GM21526 (cell line): ENCODE measurements at regions not wholly inside any gene's neighbourhood (a gene's known extent, or its start where the extent isn't known, plus 50 kb on each side); places are given as distances from the start of the nearest gene placed in this dataset.

Source experiments
- ATAC-seq: cut with Tn5 transposase; IDR thresholded peaks from one replicate; pipeline ENCODE4 v1.9.1; 2021; ENCODE audit warnings: moderate library complexity; ENCODE audit not compliant: unreplicated experiment, low FRiP score

DNA sequence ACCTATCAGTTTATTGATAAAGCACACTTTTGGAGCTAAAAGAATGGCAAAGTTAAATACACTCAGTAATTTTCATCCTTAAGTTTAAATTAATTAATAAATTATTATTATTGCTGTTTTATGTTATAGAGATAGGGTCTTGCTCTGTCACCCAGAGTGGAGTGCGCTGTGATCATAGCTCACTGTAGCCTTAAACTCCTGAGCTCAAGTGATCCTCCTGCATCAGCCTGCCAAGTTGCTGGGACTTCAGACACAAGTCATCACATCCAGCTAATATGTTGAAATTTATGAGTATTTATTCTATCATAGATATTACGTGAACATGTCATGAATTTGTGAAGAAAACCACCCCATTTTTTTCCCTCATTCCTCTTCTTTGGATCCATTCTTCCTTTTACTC lies 64.2 kb downstream of the GJA1 start:
- ATAC-seq = no peak

GRCh38 chr6:121503589-121503991 lies 68.1 kb downstream of the GJA1 start:
- no peak for ATAC-seq

- ATAC-seq = no peak
Measured at GRCh38 chr6:121504227-121504626, 68.8 kb downstream of the GJA1 start.

DNA sequence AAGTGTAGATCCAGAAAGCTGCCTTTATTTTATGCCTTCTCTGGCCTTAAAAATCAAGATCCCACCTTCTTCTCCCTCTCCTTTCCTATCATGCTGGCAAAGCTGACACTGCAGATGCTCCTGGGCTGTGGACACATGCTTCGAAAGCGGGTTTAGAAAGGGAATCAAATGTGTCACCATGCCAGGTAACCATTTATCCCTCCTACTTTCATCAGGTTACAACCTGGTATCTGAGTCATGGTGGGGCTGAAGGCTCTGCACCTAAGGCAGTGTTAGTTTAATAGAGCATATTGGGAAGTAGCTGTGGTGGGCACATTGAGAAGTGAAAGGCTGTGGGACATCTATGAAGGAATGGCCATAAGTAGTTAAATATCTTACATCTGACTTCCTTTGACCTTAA lies 69.8 kb downstream of the GJA1 start:
- ATAC-seq = no peak

GRCh38 chr6:121506761-121507754 lies 71.6 kb downstream of the GJA1 start:
- ATAC-seq = no peak

- ATAC-seq = no peak
Measured at GRCh38 chr6:121510568-121511177, 75.2 kb downstream of the GJA1 start.

DNA sequence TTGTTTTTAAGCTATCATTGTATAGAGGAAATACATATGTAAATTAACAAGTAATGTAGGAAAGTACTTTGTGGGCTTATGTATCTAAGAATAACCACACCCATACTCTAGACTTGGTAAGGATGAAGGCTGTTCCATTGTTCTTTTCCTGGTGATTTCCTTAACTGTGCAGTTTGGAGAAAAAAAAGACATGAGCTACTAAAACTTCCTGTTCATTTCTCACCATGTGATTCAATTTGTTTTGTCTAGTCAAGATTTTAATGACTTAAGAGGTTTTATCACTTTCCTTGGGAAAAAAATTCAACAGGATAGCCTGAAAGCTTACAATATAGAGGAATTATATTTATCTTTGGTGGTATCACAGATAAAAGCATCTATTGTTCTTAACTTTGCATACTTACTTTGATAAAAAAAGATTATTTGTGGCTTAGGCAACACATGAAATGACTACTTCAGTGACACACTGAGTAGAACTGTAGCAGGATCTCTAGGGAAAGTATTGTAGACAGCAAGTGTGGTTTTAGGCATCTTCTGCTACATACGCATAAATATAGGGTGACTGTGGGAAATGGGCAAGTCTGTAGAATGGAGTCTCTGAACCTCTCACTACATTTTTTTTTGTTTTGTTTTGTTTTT lies 80.3 kb downstream of the GJA1 start:
- ATAC-seq = no peak

GRCh38 chr6:121516331-121516730 lies 80.9 kb downstream of the GJA1 start:
- no peak for ATAC-seq

GRCh38 chr6:121520337-121521163 lies 85.1 kb downstream of the GJA1 start:
- no peak for ATAC-seq

GRCh38 chr6:121521164-121521555 lies 85.7 kb downstream of the GJA1 start:
- ATAC-seq = no peak

DNA sequence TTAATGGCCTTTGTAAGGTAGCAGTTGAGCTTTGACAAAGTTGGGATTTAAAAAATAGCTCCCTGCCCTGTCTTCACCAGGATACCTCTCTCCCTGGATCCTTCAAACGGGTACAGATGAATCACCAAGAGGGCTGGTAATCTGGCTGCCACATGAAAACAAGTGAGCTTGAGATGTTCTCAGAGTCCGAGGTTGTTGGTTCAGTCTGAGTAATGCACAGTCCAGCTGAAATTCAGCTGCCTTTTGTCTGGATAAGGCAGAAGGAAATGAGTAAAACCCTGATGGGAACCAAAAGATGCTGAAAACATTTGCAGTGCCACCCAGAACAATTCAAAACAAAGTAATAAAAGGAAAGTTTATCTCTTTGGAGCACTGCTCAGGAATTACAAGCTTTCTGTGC lies 86.8 kb downstream of the GJA1 start:
- ATAC-seq = no peak

DNA sequence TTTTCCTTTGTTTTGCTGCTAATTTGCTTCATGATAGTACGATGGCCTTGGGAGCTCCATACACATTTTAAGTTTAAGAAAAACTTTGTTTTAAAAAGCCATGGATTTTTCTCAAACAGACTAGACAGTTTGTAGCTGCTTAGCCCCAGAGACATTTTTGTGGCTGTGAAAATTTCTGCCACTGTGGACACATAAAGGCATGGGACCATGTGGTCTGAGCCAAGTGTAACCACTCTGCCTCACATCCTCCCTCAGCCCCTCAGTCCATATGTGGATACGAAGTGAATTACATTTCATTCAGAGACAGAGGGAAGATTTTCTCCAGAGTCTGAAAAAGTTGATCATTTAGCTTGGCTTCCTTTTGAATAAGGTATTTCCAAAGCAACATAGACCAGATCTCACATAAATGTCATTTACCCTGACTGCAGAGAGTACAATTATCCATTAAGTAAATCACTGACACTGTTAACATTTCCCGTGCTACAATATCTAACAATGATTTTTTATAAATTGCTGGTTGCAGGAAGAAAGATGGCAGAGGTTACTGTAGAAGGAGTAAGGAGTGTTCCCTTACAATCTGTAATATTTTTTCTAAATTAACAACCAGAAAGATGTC lies 87.4 kb downstream of the GJA1 start:
- ATAC-seq = no peak

GRCh38 chr6:121523628-121524027 lies 88.2 kb downstream of the GJA1 start:
- ATAC-seq = no peak

- no peak for ATAC-seq
Measured at GRCh38 chr6:121526282-121526681, 90.8 kb downstream of the GJA1 start.

DNA sequence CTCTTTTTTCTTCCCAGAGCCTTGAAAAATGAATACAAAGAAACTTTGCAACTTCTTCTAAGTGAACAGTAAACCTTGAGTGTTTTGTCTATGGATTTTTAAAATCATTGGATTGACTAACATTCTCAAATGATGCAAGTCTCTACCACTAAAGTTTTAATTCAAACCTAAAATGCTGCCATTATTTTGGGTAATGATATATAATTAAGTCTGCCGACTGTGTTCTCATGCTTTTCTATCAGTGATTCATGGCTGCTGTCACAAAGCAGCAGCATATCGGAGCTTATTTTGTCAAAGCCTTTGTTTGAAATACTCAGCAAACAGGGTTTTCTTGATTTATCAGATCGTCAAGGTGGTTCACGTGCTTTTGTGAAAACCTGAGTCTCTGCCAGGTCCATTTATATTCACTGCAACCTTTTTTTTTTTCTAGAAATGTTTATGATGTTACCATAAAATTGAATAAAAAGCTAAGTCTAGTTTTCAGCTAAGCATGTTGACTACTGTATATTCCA lies 96.3 kb downstream of the GJA1 start:
- ATAC-seq = no peak

- no peak for ATAC-seq
Measured at GRCh38 chr6:121533321-121533841, 97.9 kb downstream of the GJA1 start.

GRCh38 chr6:121535777-121536176 lies 100.3 kb downstream of the GJA1 start:
- no peak for ATAC-seq

DNA sequence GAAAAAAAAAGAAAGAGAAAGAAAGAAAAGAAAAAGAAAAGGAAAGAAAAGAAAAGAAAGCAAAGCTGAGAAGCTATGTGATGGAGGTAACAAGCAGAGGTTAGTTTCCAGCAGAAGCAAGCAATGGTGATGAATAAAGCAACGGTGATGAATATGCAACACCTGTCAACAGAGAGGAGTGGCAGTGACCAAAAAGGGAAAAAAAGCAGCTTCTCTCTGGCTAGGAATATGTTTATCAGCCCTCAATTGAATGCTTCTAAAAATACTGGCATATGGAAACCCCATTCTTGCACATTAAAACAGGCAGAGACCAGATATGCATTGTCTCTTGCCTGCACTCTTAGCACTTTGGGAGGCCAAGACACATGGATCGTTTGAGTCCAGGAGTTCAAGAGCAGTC lies 100.9 kb downstream of the GJA1 start:
- no peak for ATAC-seq

GRCh38 chr6:121539439-121539838 lies 104.0 kb downstream of the GJA1 start:
- ATAC-seq = no peak

- ATAC-seq = no peak
Measured at GRCh38 chr6:121540210-121540609, 104.8 kb downstream of the GJA1 start.
